Endothelial cell of umbilical vein (primary cell): ENCODE measurements at regions not wholly inside any gene's neighbourhood (a gene's known extent, or its start where the extent isn't known, plus 50 kb on each side); places are given as distances from the start of the nearest gene placed in this dataset.

Experiments used
- POLR2A ChIP-seq: IDR thresholded peaks from 2 replicates; pipeline ENCODE4 v1.6.1; 2012; ENCODE audit warnings: low read depth, mild to moderate bottlenecking, control low read depth, low read length
- TF ChIP-seq, protein P1 (sequence below), 2 donors: IDR thresholded peaks; 1 replicate in 1 of 2; 2 replicates in 1 of 2; pipeline ENCODE4 v1.5.1; 2011; ENCODE audit warnings: low read length in 2 of 2, mild to moderate bottlenecking in 2 of 2, moderate library complexity in 2 of 2, control low read depth in 1 of 2, inconsistent platforms in 1 of 2, low read depth in 1 of 2; ENCODE audit not compliant: insufficient read depth in 1 of 2; ENCODE audit errors: extremely low read depth in 1 of 2

DNA sequence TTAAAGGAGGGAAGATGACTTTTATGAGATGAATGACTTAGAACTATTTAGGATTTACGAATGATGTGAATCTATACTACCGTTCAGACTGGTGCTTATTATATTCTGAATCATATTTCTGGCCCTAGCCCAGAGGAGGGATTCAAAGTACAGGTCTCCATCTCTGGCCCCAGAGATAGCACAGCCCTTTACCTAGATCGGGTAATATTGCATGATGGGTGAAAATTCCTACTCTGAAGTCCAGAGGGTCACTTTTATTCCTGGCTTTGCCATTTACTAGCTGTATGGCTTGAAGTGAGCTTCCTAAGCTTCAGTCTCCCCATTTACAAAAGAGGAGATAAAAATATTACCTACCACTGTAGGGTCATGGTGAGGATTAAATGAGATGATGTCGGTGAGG is 135.8 kb upstream of the OSR1 start:
- TF ChIP-seq, protein P1, sequence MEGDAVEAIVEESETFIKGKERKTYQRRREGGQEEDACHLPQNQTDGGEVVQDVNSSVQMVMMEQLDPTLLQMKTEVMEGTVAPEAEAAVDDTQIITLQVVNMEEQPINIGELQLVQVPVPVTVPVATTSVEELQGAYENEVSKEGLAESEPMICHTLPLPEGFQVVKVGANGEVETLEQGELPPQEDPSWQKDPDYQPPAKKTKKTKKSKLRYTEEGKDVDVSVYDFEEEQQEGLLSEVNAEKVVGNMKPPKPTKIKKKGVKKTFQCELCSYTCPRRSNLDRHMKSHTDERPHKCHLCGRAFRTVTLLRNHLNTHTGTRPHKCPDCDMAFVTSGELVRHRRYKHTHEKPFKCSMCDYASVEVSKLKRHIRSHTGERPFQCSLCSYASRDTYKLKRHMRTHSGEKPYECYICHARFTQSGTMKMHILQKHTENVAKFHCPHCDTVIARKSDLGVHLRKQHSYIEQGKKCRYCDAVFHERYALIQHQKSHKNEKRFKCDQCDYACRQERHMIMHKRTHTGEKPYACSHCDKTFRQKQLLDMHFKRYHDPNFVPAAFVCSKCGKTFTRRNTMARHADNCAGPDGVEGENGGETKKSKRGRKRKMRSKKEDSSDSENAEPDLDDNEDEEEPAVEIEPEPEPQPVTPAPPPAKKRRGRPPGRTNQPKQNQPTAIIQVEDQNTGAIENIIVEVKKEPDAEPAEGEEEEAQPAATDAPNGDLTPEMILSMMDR (IDR thresholded peaks at IDR 0.05; ENCODE audit: extremely low read depth in 1 of 2, insufficient read depth in 1 of 2, low read depth in 1 of 2, low read length in 2 of 2): no peak
- TF ChIP-seq POLR2A: no peak
